GM08714 (cell line): ENCODE measurements at regions not wholly inside any gene's neighbourhood (a gene's known extent, or its start where the extent isn't known, plus 50 kb on each side); places are given as distances from the start of the nearest gene placed in this dataset.
"Not testable (repeated sequence)": the region's sequence is repeated elsewhere in the genome, so short reads cannot be mapped to it uniquely, and the experiment has no call there.

Experiments used
- H3K4me3 ChIP-seq: fragments of 200-500 bp; sonication (Bioruptor generic); 2 replicates; pipeline ENCODE4 v1.5.1; 2014; ENCODE audit warnings: mild to moderate bottlenecking, low read length, inconsistent platforms
- ZNF274 ChIP-seq: IDR thresholded peaks from 2 replicates; pipeline ENCODE4 v1.6.1; 2012; ENCODE audit warnings: mild to moderate bottlenecking, low read depth, low read length

DNA sequence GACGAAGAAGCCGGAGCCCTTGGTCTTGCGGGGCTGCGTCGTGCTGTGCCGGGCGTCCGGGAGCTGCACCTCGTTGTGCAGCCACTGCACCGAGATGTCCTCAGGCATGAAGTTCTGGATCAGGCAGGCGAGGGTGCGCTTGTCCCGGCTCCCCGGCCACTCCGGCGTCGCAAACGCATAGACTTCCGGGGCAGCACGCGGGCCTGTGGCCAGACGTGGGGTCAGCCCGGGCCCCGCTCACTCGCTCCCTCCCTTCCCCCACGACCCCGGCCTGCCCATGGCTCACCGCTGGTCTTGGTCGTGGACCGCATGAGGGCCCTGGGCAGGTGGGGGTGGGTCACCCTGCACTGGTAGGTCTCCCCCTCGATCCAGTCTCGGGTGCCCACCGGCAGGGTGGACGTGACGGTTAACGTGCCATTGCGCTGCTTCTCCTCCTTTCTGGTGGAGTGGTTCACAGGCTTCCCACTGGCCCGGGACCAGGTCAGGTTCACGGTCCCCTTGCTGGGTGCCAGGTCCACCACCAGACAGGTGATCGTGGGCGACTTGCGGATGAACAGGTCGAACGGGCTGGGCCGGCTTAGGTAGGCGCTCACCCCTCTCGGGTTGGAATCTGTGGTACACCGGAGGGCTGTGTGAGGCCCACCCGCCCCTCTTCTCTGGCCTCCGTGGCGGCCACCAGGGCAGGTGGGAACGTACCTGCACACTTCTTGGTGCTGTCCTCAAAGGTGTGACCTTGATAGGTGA lies 74.0 kb downstream of the TMEM121 start:
- H3K4me3 ChIP-seq: not testable (repeated sequence)

DNA sequence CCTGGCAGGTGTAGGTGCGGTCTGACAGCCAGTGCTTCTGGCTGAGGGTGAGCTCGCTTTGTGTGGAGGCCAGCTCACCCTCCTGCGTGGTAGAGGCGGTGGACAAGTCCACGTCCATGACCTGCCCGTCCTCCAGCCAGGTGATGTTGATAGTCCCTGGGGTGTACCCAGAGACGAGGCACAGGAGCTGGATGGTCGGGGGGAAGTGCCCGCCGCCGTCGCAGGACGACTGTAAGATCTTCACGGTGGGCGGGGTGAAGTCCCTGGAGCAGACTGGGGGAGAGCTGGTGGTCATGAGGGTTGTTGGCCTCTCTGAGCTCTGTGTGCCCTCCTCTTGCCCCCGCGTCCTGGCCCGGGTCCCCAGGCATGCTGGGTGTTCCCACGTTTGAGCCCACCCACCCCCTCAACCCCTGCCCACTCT lies 74.6 kb downstream of the TMEM121 start:
- no peak overlapping the region for H3K4me3 ChIP-seq
- TF ChIP-seq ZNF274: no peak

DNA sequence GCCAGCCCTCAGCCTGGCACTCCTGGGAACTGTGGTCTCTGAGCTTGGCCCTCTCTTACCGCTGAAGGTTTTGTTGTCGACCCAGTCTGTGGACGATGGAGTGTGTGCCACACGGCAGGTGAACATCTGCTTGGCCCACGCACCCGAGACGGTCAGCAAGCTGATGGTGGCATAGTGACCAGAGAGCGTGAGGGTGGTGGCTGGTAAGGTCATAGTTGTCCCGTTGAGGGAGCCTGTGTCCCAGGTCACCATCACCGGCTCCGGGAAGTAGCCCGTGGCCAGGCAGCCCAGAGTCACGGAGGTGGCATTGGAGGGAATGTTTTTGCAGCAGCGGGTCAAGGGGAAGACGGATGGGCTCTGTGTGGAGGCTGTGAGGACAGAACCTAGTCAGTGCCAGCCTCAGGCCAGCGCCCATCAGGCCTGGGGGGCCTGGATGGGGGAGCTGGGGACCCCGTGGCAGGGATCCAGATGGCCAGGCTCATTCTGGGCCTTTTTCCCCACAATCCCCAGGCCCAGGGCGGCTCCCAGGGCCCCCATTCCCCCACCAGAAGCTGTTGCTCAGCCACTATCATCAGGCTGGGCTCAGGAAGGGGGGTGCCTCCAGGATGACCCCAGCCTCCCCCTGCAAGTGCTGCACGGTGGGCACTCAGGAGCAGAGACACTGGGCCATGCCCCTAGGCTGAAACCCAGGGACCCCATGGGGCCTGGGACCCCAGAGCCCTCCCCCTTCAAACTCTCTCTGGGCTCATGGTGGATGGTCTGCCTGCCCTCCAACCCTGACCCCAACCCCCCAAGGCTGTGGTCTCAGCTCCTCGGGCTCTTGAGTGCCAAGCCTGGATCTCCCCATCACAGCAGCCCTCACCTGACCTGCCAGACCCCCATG lies 75.2 kb downstream of the TMEM121 start:
- H3K4me3 ChIP-seq: no peak overlapping the region
- no peak for TF ChIP-seq ZNF274

DNA sequence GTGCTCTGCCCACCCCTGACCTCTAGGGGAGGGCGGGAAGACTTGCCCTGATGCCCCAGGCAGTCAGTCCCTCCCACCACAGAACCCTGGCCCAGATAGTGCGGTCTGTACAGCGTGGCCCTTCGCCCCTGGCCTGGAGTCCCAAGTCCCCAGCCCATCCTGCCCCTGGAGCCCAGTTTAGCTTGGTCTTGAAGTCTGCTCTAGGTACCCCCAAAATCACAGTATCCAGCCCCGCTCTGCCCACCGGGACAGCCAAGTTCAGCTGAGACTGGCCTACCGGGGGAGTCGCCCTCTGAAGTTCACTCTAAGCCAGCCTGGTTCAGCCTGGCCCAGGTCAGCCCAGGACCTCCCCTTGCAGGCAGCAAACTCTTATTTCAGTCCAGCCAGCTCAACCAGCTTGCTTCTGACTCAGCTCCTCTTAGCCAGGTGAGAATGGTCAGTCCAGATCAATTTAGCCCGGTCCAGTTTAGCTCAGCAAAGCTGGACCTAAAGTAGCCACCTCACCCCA lies 75.9 kb downstream of the TMEM121 start:
- H3K4me3 ChIP-seq: no peak overlapping the region
- TF ChIP-seq ZNF274: no peak

DNA sequence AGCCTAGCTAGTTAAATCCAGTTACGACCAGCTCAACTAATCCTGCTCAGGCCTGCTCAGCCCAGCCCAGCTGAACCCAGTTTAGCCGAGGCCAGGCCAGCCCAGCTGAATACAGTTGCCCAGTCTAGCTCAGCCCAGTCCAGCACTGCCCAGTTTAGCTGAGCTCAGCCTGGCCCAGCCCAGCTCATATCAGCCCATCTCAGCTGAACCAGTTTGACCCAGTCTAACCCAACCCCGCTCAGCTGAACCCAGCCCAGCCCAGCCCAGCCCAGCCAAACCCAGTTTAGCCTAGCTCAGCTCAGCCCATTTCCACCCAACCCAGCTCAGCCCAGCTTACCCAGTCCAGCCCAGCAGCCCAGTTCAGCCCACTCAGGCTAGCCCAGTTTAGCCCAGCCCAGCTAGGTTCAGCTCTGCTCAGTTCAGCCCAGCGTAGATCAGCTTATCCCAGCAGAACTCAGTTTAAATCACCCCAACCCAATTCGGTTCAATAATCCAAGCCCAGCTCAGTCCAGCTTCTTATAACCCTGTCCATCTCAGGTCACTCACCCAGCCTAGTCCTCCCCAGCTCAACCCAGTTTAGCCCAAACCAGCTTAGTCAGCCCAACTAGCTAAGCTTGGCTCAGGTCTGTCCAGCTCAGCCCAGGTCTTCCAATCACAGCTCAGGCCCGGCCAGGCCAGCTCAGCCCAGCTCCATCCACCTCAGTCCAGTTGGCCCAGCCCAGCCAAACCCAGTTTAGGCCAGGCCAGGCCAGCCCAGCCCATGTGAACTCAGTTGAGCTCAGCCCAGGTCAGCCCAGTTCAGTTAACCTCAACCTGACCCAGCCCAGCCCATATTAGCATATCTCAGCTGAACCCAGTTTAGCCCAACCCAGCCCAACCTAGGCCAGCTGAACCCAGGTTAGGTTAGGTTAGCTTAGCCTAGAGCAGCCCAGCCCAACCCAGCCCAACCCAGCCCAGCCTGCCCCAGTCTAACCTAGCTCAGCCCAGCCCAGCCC lies 76.7 kb downstream of the TMEM121 start:
- no peak overlapping the region for H3K4me3 ChIP-seq
- TF ChIP-seq ZNF274: no peak

DNA sequence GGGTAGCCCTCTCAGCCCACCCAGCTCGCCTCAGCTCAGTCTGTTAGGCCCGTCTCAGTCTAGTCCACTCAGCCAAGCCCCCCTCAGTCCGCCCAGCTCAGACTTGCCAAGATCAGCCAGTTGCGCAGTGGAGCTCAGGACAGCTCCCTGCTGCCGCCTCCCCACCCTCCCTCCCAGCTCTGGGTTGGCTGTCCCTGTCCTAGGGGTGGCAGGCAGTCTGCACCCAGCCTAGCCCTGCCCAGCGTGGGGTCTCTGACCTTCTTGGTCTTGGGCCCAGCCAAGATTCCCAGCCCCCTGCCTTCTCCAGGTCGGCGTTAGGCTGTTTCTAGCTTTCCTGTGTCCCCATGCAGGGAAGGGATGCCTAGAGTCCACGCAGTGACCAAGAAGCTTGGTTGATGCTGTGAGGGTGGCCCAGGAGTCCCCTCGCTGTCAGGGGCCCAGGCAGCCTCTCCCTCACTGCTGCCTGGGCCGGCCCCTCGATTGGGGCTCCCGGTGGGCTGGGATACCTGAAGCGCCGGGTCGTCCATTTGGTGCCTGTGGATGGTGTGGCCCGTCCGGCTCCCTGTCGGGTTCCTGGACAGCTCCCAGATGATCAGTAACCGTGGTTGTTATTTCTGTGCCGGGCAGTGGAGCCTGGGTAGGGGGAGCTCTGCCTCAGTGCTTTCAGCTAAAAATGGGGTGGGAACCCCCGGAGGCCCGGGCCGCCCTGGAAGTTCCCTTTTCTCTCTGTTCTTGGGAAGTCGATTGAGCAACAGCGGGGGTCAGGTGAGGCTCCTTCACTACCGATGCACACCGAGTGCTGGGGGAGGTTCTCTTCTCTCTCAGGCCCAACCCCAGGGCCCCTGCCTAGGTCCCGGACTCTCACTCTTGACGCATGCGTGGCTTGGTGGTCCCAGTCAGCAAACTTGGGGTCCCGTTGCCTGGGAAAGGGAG lies 78.4 kb downstream of the TMEM121 start:
- not testable (repeated sequence) for H3K4me3 ChIP-seq

DNA sequence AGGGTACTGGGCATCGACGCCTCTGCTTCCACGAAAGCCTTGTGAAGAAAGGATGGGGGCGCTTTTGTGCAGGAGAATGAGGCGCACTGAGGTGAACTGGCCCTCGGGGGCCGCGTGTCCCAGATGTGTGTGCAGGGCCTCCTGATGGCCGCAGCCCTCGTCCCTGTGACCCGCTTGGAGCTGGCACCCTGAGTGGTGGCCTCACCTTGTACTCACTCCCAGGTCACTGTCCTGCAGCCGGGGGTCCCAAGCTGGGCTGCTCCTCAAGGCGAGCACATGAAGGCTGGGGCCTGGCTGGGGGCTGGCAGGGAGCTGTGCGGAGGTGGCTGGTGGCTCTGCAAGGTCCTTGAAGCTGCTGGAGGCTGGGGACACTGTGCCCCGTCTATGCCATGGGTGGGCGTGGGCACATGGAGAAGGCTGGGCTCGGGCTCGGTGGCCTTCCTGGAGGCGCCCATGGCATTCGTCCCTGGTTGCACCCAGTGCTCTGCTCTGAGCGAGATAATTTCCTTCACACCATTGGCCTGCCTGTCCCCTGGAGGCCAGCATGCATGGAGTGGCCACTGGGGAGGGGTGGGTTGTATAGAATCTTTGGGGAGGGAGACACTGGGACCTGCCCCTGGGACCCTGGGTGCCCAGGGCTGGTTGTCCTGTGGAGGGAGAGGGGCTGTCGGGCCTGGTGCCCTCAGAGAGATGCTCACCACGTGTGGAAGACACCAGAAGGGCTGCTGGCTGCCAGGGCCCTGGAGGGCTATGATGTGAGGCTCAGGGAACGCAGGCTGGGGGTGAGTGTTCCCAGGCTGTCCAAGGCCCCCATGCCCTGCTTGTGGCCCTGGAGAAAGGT lies 79.3 kb downstream of the TMEM121 start:
- no peak overlapping the region for H3K4me3 ChIP-seq
- TF ChIP-seq ZNF274: no peak

DNA sequence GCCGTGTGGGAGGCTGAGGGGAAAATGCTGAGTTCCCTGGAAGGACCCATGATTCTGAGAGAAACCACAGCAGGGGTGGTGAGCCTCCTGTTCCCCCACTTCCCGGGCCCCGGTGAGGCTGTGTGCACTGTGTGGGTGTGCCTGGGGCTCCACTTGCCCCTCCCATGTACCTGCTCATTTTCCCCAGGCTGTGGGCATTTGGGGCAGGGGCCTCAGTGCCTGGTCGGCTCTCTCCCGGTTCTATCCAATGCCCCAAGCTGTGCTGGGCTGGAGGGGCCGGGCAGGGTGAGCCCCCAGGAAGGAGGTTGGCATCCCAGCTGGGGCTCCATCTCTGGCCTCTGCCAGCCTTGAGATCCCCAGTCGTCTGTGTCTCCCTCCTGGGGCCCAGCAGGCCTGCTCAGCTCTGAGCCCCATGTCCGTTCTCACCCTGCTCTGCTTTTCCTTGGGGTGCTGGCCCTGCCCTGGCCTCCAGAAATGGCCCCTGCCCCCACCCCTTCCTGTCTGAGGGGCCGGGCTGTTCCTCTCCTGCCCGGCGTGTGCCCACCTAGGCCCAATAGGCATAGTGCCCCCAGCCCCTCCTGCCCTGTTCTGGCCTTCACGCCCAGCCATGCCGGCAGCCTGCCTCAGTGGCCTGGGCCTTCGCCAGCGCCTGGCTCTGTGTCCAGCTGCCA lies 80.1 kb downstream of the TMEM121 start:
- H3K4me3 ChIP-seq: not testable (repeated sequence)

DNA sequence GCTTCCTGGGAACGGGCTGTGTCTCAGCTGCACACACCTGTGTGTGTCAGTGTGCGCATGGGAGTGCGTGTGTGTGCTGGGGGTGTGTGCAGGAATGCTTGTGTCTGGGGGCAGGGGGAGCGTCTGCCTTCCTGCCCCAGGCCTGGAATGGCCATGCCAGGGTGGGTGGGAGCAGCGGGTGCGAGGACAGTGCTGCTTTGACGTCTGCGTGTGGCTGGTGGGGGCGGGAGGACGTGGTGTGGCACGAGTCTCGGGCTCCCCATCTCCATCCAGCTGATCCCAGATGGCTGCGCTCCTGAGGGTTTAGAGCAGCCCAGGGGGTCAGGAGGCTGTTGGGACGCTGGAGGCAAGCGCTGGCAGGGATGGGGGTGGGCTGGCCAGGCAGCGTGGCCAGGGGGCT lies 80.6 kb downstream of the TMEM121 start:
- H3K4me3 ChIP-seq: not testable (repeated sequence)

DNA sequence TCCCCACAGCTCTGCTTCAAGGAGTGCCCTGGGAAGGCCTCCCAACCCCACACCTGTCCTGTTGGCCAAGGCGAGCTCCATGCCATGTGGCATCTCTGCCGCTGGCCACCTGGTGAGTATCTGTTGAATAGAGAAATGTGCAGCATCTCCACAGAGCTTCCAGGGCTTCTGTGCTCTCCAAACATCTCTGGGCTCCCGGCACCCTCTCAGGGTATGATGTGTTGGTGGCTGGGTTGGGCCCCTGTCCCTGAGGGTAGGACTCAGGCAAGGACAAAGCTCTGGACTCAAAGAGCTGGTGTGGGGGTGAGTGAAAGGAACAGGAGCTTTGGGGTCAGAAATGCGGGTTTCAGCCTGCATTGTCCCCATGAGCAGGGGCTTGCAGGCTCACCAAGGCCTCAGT lies 88.6 kb downstream of the TMEM121 start:
- H3K4me3 ChIP-seq: not testable (repeated sequence)

DNA sequence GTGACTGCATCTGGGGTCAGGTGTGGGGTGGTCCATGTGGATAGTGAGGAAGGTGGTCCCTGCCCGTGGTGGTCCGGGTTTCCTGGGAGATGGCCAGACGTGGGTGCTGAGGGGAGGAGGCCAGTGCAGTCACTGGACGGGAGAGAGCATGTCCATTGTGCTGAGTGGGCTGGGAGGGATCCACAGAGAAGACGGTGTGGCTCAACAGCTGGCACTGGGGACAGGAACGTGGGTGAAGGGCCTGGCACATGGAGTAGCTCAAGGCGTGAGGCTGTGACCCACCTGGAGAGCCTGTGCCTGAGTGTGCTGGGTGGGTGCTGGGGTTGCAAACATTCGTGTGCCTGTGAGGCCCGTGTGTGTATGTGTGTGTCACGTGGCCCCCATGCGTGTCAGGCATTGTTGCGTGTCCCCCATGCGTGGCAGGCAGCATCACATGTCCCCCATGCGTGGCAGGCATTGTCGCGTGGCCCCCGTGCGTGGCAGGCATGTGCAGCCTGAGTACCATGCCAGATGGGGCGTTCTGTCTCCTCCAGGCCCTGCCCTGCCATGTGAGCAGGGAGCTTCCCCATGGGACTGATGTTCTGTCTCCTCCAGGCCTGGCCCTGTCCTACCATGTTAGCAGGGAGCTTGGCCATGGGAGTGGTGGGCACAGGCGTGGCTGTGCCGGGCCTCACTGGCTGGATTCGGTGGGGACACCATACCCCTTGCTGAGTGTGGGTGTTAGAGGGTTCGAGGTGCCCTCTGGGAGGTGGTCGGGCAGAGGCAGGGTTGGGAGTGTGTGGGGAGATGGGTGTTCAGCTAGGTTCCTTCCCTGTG lies 89.8 kb downstream of the TMEM121 start:
- not testable (repeated sequence) for H3K4me3 ChIP-seq
